Activated naive CD4-positive, alpha-beta T cell treated with anti-CD3 and anti-CD28 coated beads, Interleukin-2, amount 50 U/mL, for 16 hours (primary cell): ENCODE measurements at regions not wholly inside any gene's neighbourhood (a gene's known extent, or its start where the extent isn't known, plus 50 kb on each side); places are given as distances from the start of the nearest gene placed in this dataset.

ENCODE experiments used
- DNase-seq: peaks from one replicate; pipeline ENCODE4 v3.0.0-alpha.2; 2020

DNA sequence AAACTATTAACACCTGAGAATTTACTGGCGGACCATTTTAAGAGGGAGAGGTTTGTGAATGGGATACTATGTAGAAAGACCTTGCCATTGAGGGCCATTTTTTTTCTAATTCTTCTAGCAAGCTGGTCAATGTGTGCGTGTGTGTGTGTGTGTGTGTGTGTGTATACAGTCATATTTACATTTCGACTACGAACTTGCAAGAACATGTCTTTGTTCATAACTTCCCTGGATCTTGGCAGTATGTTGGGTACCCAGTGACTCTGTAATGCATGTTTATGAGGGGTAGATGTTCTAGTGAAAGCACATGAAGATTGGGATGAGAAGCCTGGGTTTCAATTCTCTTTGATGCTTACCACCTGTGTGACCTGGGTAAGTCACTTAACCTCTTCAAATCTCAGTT lies 133.6 kb downstream of the UBE2E3 start:
- no peak for DNase-seq

DNA sequence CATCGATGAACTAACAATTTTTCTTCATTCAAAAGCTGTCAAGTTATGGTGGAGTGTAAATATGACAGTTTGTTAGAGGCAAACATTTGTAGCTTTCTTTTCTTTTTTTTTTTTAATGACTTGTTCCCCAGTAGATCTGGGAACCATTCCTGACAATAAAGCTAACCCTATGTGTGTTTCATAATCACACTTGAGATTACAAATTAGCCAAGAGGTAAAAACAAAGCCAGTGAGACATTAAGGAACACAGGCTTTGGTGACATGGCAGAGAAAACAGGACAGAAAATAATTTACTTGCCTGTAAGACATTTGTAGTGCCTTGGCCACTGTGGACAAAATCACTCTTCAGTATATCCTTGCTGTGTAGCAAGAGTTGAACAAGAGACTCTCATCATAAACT lies 135.9 kb downstream of the UBE2E3 start:
- no peak for DNase-seq

DNA sequence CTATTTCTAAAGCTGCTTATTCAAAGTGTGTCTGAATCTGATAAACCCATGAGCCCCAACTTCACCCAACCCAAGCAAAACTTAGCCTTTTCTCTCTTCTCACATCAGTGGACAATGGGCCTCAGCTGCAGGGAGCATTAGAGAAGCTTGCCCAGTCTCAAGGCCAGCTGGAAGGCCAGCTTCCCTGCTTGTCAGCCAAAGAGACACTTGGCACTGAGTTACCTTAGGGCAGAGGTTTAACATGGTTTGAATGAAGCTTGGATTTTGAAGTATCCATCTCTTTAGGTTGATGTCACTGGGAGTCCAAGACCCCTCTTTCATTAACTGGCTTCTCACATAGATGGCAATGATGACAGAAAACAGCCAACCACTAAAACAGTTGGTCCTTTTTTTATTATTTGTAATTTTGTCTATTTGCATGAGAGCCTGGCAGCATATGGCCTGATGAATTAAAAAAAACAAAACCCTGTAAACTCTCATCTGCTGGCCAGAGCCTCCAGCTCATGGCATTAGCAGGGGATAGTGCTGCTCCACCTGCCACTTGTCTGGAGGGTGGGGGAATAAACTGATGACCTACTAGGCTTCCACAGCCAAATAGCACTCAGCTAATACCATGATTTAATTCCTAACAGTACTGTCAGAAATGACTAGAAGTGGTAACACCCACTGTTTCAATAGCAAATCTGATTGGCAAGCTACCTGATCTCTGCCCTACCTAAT lies 137.0 kb downstream of the UBE2E3 start:
- DNase-seq: no peak

DNA sequence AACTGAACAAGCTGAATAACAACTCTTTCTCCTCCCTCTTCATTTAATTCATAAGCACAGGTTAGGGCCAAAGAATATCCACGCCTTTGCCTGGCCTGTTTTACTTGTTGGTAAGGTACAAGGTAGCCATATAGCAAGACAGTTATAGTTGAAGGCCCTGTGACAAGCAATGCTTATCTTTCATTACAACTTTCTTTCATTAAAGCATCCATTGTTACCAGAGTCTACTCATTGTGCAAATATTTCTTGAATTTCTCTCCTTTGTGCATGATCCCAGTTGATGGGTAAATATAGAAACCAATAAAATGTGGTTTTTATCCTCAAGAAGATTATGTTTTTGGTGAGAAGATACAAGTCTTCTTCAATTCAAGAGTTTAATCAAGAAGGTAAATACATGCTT lies 140.2 kb downstream of the UBE2E3 start:
- DNase-seq: no peak

DNA sequence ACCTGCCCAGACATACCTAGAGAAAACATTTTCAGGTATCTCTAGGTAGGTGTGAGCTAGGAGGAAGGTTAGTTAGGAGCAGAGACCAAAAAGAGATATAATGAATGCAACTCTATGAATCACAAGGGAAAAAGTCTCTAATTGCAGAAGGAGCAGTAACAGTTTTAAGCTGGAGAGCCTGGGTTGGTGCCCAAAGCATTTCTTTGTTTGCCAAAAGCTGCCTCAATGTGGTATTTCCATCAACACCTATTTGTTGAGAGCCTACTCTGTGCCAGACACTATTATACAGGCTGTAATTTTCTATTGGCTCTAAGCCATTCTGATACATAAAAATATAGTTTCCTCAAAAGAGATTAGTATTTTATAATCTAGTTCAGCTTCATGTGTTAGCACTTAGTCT lies 141.6 kb downstream of the UBE2E3 start:
- no peak for DNase-seq

DNA sequence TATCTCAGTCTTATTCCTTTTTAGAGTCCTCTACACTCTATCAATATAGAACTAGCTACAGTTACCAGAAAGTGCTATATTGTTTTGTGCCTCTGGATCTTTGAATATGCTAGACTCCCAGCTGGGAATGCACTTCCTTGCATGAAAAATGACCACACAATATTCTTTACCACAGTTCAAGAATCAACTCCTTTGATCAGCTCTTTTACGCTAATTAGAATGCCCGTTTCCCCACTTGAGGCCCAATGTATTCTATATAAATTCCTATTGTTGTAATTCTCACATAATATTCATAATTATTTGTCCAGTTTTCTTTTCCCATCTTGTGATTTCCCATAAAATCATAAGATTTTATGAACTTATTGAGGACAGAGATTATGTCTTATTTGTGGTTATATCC lies 142.2 kb downstream of the UBE2E3 start:
- no peak for DNase-seq

DNA sequence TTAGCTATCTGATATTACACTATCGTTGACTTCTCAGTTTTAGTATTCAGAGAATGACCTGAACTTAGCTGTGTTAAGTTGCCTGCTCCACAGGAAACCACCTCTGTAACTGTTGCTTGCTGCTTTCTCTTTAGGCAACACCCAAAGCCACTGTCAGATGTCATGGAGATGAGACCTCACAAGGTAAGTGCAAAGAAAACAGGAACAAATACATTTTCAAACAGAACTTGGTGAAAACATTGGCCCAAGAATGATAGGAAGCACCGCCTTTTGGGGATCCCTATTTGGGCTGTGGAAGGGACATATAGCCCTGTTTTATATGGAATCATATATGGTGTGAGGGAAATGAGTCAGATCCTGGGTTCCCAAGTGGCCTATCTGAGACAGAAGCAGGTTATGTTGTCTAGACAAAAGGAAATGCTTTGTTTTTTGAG lies 143.4 kb downstream of the UBE2E3 start:
- DNase-seq: no peak

DNA sequence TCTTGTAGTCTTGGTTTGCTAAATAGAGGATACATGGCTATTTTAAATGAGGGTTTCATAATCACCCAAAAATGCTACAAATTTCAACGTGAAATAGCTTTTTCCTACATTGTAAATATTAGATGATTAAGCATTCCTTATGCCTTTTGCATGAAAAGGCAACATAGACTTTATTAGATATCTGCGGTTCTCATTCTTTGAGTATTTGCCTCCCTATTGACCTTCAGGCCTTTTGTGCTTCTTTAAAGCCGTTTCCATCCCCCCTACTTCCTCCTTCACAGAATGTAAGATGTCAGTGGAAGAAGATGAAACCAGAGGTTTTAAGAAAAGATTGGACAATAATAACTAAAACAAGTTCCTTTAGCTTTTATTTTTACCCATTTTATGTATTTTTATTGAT lies 144.1 kb downstream of the UBE2E3 start:
- no peak for DNase-seq

DNA sequence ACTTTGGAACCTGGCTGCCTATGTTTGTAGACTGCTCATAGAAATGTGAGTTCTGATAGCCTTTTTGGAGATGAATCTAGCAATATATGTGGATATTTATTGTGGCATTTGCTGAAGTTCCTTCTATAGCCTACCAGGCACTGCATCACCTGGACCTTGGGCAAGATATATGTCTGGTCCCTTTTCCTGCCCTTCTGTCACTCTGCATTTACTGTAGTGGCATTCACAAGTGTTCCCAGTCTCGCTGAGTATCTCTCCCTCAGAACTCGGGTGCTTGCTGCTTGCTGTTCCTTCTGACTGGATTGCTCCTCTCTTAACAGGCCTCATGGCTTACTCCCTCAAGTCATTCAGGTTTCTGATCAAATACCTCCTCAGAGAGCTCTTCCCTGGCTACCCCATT lies 145.0 kb downstream of the UBE2E3 start:
- DNase-seq: no peak

DNA sequence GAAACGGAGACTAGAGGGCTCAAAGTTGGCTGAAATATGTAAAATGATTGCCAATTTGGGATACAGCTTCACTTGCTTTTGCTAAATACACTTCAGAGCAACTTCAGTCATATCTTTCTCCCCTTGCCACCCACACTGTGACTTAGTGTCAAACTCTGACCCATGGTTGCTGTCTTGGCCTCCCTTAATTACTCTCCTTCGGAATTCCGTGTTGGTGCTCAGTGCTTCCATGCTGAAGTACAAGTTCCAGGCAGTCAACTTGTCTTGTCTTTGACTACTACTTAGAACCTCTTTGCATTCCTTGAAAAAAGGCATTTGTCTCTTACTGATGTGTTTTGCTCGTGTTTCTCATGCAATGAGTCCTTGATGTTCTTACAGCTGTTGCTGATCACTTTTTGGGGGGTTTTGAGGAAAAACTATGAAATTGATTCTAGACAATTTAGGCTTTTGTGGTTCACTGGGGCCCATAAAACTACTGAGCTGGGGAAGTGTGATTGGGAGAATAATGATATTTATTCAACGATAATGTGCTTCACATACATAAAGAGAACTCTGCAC lies 146.0 kb downstream of the UBE2E3 start:
- DNase-seq: no peak

DNA sequence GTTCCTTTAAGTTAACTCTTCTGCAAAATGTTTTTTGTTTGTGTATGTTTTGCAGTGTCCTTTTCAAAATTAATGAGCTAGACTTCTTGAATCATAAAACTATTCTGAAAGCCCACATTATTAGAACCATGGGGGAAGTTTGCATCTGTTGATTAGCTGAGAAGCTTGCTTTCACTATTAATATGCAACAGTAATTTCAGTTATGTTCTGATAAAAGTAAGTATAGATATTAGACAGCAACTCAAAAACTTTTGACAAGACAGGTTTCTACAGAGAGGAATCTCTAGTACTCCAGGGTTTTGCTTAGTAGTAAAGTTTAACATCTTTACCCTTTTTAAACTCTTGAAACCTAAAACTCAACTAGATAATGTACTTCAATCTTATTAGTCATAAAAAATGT lies 147.8 kb downstream of the UBE2E3 start:
- no peak for DNase-seq

DNA sequence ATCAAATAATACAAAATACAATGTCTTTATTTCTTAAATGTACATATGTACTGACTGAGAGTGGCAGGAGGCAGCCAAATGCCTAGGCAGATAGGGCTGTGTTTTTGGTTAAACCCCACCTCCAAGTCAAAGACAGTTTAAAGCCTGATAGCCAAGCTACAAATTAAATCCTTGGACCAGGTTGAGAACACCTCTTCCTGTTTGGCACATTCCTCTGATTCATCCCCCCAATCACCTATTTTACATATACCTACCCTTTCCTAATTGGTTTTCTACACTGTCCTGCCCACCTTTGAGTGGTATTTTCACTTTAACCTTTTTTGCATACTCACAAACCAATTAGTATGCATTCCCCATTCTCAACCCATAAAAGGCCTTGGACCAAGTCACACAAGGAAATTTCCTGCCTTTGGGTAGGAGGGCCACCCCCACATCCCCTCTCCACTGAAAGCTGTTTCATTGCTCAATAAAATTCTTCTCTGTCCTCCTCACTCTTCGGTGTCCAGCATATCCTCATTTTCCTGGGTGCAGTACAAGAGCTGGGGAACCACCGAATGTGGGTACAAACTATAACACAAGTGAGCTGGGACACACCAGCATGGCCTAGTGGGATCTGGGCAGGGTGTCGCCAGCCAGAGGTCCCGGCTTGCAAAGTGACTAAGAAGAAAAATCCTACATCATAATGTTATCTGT lies 149.1 kb downstream of the UBE2E3 start:
- DNase-seq: no peak

DNA sequence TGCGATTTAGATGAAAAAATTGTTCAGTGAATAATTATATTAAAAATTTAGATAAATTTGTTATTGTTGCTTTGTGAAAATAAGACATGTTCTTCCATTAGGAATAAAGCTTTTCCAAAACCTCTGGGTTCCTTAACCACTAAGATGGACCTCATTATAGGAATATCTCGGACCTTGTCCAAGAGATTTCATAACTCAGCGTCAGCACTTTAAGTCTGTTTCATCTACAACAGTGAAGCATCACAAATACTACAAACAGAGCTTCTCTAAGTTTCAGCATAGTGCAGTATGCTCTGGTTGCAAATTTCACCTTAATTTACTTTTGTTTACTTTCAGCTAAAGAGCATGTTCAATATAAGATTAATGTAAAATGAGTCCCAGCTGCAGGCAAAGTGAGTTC lies 150.3 kb downstream of the UBE2E3 start:
- DNase-seq: no peak

DNA sequence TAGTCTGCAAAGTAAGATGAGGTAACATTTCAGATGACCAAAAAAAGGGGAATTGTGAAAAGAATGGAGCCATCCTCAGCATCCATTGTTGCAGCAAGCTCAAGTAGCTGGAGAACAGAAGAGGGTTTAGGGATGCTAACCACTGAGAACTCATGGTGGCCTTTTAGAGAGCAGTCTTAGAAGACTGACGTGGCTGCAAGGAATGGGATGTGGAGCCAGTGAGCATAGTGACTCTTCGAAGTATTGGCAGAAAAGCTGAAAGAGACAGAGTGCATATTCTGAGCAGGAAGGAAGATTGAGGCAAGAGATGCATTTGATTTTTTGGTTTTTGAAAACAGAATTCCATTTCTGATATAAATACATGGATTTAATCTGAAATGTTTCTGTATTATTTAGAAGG lies 151.2 kb downstream of the UBE2E3 start:
- DNase-seq: no peak

DNA sequence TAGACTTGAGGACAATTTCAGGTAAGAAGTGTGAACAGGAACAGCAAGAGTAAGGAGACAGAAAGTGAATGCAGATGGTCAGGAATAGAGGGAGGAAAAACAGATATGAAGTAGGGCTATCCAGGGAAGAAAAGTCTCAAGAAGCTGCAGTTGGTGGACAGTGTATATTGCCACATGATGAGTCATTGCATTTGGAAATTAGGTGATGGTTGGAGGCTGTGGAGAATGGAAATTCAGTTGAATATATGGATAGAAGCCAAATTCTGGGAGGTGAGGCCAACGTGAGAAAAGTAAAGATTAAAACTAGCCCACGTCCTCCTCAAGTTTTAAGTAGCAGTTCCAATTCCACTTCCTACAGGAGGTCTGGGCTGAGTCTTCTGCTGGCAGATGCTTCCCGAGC lies 158.4 kb downstream of the UBE2E3 start:
- no peak for DNase-seq

DNA sequence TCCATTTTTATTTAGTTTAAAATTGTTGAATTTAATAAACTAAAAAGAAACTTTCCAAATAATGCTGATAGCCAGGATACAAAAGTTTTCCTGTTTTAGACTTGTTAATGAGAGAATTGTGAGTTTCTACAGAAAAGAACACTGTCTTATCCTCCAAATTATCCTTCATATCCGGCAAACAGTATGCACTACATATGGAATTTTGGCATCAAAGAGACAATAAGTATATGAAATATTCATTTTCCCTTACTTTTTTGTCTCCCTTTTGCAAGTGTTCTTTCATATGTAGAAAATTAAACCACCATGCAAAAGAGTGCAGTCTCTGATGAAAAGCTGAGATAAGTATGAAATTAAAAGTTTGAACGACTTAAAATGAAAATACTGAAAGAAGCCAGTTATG lies 159.4 kb downstream of the UBE2E3 start:
- DNase-seq: no peak

DNA sequence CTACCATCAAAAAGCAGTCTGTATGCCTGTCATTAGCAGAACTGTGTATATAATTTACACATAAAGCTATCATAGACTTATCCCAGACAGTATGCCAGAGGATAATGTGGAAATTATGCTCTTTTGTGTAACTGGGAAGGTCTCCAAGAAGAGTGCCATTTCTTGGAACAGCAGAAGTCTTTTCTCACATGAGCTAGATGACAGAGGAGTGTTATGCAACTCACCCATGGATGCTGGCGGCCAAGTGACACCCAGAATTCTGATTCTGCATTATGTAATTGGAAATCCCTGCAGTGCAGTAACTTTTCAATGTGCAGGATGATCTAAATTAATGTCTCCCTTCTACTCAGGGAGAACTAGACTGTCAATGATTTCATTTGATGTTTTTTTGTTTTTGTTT lies 160.0 kb downstream of the UBE2E3 start:
- no peak for DNase-seq

DNA sequence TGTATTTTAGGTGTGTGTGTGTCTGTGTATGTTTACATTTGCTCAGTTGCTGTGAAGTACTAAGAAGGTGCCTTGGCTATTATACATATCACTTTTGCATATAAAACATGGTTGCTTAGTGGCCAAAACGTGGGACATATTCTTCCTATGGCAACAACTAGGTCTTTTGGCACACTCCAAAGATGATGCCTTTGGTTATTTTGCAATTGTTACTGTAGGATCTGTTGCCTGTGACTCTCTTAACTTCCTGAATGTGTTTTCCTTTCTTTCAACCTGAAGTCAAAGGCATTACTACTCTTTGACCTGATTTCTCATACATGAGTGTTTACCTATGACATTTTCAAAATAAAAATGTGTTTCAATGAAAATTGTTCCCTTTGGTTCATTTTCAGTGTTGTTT lies 160.5 kb downstream of the UBE2E3 start:
- DNase-seq: no peak

DNA sequence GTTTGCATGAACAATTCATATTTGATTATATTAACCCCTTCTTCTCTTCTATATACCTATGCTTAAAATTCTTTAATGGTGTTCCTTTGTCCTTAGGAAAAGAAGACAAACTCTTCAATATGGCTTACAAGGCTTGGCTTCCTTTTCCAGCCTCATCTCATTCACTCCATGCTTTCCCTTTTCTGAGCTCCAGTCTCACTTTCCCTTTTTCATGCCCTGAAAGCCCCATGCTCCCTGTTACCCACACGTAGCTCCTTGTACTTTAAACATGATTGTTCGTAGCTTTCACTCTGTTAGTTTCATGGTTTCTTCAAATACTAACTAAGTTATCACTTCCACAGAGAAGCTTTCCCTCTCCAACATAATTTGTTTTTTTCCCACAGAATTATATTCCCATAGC lies 161.3 kb downstream of the UBE2E3 start:
- DNase-seq: no peak

DNA sequence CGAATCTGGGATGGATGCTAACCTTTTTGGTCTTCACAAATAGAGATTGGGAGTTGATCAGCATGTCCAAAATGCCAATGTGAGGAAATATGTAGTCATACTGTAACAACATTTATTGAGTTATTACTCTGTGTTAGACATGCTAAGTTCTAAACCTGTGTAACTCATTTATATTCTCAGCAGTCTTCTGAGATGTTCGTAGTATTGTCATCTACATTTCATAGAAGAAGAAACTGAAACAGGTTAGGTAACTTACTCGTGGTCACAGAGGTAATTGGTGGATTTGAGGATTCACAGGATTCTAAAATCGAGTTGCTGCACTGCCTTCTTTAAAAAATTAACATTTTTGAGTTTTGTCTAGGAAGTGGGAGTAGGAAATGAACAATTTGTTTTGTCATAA lies 162.1 kb downstream of the UBE2E3 start:
- DNase-seq: no peak

DNA sequence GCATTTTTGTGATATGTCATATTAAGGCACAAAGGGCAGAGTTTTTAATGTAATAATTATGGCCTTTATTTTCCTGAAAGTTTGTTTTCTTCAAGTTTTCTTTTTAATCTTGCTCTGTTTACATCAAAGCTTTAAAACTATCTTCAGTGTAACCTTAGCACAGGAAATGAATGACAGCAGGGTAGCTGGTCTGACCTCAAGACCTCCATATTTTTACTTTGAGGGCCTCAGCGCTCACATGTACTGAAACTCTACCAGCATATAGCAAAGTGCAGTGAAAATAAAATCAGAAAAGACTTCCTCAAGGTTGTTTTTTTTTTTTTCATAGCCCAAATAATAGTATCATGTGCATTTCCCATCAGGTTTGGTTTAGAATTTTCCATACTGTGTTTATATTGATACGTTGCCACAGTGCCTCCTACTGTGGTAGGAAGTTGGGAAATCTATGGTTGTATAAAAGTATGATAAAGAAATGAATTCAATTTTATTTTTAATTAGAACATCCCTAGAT lies 163.4 kb downstream of the UBE2E3 start:
- DNase-seq: no peak

DNA sequence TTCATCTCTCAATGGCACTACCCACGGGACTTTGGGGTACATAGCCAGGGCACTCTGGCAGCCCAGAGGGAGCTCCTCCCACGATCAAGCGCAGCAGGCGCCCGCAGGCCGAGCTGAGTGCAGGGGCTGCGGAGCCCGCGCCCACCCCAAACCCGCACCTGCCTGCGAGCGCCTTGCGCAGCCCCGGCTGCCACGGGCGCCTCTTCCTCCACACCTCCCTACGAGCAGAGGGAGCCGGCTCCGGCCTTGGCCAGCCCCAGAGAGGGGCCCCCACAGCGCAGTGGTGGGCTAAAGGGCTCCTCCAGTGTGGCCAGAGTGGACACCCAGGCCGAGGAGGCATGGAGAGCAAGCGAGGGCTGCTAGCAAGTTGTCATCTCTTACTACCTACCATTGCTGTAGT lies 165.2 kb downstream of the UBE2E3 start:
- DNase-seq: no peak

DNA sequence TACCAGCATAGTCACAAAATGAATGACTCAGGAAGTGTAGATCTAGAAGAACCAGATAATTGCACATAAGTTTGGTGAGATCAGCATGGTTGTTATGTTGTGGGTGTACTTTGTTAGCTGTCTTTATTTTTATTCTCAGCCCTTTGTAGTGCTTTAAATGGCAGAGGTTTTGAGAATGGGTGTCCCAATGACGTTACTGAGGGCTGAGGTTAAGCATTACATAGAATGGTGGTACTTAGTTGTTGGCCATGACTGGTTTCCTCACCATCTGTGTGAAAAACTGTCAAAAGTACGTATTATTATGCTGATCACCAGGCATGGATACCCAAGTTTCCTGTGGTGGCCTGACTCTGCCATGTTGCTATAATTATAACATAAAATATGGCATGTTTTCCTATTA lies 165.8 kb downstream of the UBE2E3 start:
- DNase-seq: no peak

DNA sequence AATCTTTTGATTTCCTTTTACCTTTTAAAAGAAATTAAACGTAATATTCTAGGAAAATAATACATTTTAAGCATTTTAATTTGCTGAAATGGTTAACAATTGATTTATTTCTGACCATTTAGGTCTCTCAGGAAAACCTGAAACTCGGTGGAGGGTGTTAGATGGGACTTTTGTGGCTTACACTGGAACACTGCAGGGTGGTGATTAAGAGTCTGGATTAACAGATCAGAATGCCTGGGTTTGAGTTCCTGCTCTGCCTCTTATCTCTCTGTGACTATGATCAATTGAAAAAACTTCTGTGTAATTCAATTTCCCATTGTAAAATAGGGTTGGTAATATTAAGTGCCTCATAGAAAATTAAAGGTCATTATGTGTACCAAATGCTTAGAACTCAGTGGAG lies 168.7 kb downstream of the UBE2E3 start:
- no peak for DNase-seq
